Small intestine (tissue), 7 donors: ENCODE measurements at regions not wholly inside any gene's neighbourhood (a gene's known extent, or its start where the extent isn't known, plus 50 kb on each side); places are given as distances from the start of the nearest gene placed in this dataset.

Experiments used
- DNase-seq, 2 donors: peaks; one replicate each; pipeline versions ENCODE4 v3.0.0 to v3.0.0-alpha.2; 2013
- FAIRE-seq: peaks from 2 replicates; lab custom pipeline; 2012; peaks lifted over from hg19 to GRCh38; lab: Jason Lieb, UNC
- H3K27ac ChIP-seq, 3 donors: one replicate each; pipeline ENCODE4 v1.5.1; 2013; ENCODE audit warnings: low read length in 2 of 3, mild to moderate bottlenecking in 2 of 3, control low read depth in 1 of 3, inconsistent platforms in 1 of 3, low read depth in 1 of 3, moderate library complexity in 1 of 3
- H3K27me3 ChIP-seq, 3 donors: one replicate each; pipeline ENCODE4 v1.6.1; 2013; ENCODE audit warnings: low read length in 3 of 3, inconsistent platforms in 1 of 3; ENCODE audit not compliant: control insufficient read depth in 3 of 3, insufficient read depth in 3 of 3
- H3K36me3 ChIP-seq, 3 donors: one replicate each; pipeline ENCODE4 v1.6.1; 2013; ENCODE audit warnings: low read length in 3 of 3, inconsistent platforms in 1 of 3, low read depth in 1 of 3, mild to moderate bottlenecking in 1 of 3, moderate library complexity in 1 of 3; ENCODE audit not compliant: control insufficient read depth in 3 of 3, insufficient read depth in 2 of 3
- H3K4me1 ChIP-seq, 3 donors: one replicate each; pipeline ENCODE4 v1.6.1; 2013; ENCODE audit warnings: low read length in 2 of 3, inconsistent platforms in 1 of 3, low read depth in 1 of 3, mild to moderate bottlenecking in 1 of 3, moderate library complexity in 1 of 3; ENCODE audit not compliant: control insufficient read depth in 3 of 3, insufficient read depth in 2 of 3
- H3K4me3 ChIP-seq, 3 donors: one replicate each; pipeline ENCODE4 v1.5.1; 2013; ENCODE audit warnings: low read length in 3 of 3, control low read depth in 1 of 3, inconsistent platforms in 1 of 3, low read depth in 1 of 3, mild to moderate bottlenecking in 1 of 3, moderate library complexity in 1 of 3
- H3K9me3 ChIP-seq, 2 donors: one replicate each; pipeline ENCODE4 v1.6.1; 2013; ENCODE audit warnings: low read depth in 1 of 2, low read length in 1 of 2; ENCODE audit not compliant: control insufficient read depth in 2 of 2, insufficient read depth in 1 of 2
- WGBS, 3 donors: extraction: QIAGEN DNeasy Blood & Tissue Kit; methylation state at CpG; one replicate each; pipeline ENCODE4 v1.1.7; 2013; 5-methylcytosine and 5-hydroxymethylcytosine counted together
- donor health status: healthy with polysubstance abuse.
- donor health status: control.
- donor health status: control.
- donor health status: Bipolar disorder and iron deficiency.
- donor health status: healthy.

- DNase-seq (no peak), FAIRE-seq (peak; percentile 92)
- no peaks in the 10 kb centered on the region for H3K9me3 ChIP-seq
- H3K36me3 ChIP-seq: no peaks in the 10 kb centered on the region
- H3K4me3 ChIP-seq: no peak overlapping the region
- H3K27me3 ChIP-seq: no peaks in the 10 kb centered on the region
- H3K27ac ChIP-seq: no peak overlapping the region
- H3K4me1 ChIP-seq: no peaks in the 10 kb centered on the region
- WGBS, 3 donors: 64 to 75% (median 69%) methylated on average over 1 of the region's 1 CpG
These were observed 196.1 kb upstream of the ZNF717 start for GRCh38 chr3:75981401-75981800.

DNA sequence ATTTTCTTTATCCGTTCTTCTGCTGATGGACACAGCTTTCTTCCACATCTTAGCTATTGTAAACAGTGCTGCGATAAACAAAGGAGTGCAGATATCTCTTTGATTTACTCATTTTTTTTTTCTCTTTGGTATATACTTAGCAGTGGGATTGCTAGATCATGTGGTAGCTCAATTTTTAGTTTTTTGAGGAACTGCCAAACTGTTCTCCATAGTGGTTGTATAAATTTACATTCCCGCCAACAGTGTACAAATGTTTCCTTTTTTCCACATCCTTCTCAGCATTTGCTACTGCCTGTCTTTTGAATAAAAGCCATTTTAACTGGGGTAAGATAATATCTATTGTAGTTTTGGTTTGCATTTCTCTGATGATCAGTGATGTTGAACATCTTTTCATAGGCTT, 196.8 kb upstream of the ZNF717 start:
- H3K27me3 ChIP-seq: no peaks in the 10 kb centered on the region
- no peaks in the 10 kb centered on the region for H3K4me1 ChIP-seq
- no peaks in the 10 kb centered on the region for H3K36me3 ChIP-seq
- no peak overlapping the region for H3K4me3 ChIP-seq
- 89 to 95% (median 89%) methylated on average over 3 of the region's 3 CpGs for WGBS, 3 donors
- no peak for DNase-seq
- H3K27ac ChIP-seq: no peak overlapping the region
- FAIRE-seq: no peak
- no peaks in the 10 kb centered on the region for H3K9me3 ChIP-seq

DNA sequence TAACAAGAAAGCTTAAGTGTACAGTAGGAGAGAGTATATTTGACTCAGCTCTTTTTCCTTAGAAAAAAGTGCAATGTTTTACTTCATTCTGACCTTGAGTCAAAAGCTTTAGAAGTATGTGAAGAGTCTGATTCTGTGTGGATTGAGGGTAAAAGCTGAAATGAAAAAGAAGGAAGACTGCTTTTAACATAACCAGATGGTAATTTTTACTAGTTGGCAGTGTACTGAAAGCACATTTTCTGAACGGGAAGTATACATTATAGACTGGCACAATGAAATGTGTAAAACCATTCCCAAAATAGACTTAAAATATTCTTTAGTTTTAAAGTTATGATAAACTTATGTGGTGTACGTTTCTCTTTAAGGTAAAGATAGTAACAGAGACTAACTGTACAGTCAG, 197.8 kb upstream of the ZNF717 start:
- WGBS, 3 donors: 51 to 60% (median 58%) methylated on average over 2 of the region's 2 CpGs
- no peak for FAIRE-seq
- no peaks in the 10 kb centered on the region for H3K9me3 ChIP-seq

DNA sequence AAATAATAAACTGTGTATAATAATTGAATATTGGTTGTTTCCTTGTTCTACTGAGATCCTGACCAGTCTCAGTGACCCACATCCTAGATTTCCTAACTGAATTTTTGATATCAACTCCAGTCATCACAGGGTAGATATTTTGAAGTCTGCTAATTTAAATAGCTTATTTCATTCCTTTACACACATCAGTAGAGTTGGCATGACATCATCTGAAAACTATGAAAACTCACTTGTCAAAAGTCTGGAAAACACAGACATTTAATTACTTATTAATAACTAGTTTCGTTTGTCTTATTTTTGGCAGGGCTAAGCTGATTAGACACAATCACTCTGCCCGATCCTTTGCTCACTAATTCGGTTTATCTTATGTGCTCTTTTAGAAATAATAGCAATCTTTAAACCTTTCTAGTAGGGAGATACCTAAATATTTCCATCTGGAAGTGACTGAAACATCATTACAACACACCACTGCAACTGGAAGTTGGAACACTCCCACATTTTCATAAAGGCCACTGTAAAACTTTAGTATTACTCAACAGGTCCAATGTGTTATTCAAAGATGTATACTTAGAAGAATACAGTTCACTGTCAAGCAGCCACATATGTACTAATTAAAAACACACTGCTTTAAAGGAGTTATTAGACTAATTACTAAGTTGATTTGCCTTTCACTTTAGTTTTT, 198.4 kb upstream of the ZNF717 start:
- no peaks in the 10 kb centered on the region for H3K36me3 ChIP-seq
- H3K27me3 ChIP-seq: no peaks in the 10 kb centered on the region
- no peak for FAIRE-seq
- 55 to 59% (median 58%) methylated on average over 3 of the region's 3 CpGs for WGBS, 3 donors
- H3K4me1 ChIP-seq: no peaks in the 10 kb centered on the region
- no peak overlapping the region for H3K4me3 ChIP-seq
- no peaks in the 10 kb centered on the region for H3K9me3 ChIP-seq
- H3K27ac ChIP-seq: no peak overlapping the region
- no peak for DNase-seq

More for the DNA sequence above, 197.8 kb upstream of the ZNF717 start:
- no peaks in the 10 kb centered on the region for H3K27me3 ChIP-seq
- H3K36me3 ChIP-seq: no peaks in the 10 kb centered on the region
- no peak overlapping the region for H3K27ac ChIP-seq
- no peak overlapping the region for H3K4me3 ChIP-seq
- H3K4me1 ChIP-seq: no peaks in the 10 kb centered on the region
- no peak for DNase-seq

- DNase-seq (no peak), FAIRE-seq (no peak)
- Histone ChIP-seq H3K27ac (no peak overlapping the region), H3K4me3 (no peak overlapping the region), H3K4me1 (no peaks in the 10 kb centered on the region), H3K36me3 (no peaks in the 10 kb centered on the region), H3K9me3 (no peaks in the 10 kb centered on the region), H3K27me3 (no peaks in the 10 kb centered on the region)
- 11 to 41% (median 33%) methylated on average over 2 of the region's 2 CpGs for WGBS, 3 donors
These were observed 200.1 kb upstream of the ZNF717 start for GRCh38 chr3:75985432-75985831.

- Histone ChIP-seq H3K27me3 (no peaks in the 10 kb centered on the region), H3K4me1 (no peaks in the 10 kb centered on the region), H3K27ac (no peak overlapping the region), H3K4me3 (no peak overlapping the region), H3K9me3 (no peaks in the 10 kb centered on the region), H3K36me3 (no peaks in the 10 kb centered on the region)
- no peak for DNase-seq
- no peak for FAIRE-seq
- WGBS, 3 donors: 73 to 74% (median 73%) methylated on average over 3 of the region's 3 CpGs
These were observed 224.9 kb upstream of the ZNF717 start for GRCh38 chr3:76010252-76010651.

DNA sequence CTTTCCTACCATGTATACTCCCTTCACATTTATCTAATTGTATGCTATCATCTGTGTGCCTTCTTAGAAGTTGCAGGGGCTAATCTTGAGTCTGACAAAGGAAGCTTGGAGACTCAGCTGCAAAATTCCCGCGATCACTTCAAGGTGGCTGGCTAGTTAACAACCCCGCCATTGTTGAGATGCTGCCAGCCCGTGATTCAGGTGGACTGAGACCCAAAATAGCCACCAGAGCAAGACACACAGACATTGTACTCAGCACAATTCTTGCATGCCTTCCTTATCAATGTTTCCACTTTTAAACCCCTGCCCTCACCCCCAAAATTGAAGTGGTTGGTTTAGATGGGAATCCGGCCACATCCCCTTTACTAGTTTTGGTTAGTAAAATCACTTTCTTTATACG, 225.8 kb upstream of the ZNF717 start:
- H3K9me3 ChIP-seq: no peaks in the 10 kb centered on the region
- 77 to 84% (median 83%) methylated on average over 6 of the region's 6 CpGs for WGBS, 3 donors
- DNase-seq (no peak), FAIRE-seq (no peak)
- no peaks in the 10 kb centered on the region for H3K4me1 ChIP-seq
- no peak overlapping the region for H3K4me3 ChIP-seq
- no peaks in the 10 kb centered on the region for H3K36me3 ChIP-seq
- no peaks in the 10 kb centered on the region for H3K27me3 ChIP-seq
- no peak overlapping the region for H3K27ac ChIP-seq

DNA sequence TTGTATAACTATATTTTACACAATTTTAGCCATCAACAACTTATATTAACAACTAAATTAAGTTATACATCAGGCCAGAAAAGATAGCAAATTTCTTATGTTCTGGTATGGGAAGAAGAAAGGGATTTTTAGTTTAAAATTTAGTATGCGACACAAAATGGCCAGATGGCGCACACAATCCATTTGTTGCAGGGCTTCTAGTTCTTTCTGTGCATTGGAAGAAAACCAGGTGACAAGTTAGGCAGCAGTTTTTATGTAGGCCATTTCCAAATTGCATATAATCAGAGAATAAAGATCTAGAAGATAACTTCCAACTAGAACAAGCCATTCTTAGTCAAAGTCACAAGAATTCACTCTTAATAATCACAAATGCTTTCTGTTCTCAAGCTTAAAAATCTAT, 230.1 kb upstream of the ZNF717 start:
- H3K9me3 ChIP-seq: no peaks in the 10 kb centered on the region
- FAIRE-seq (no peak), DNase-seq (no peak)
- no peak overlapping the region for H3K4me3 ChIP-seq
- WGBS, 3 donors: 90 to 96% (median 93%) methylated on average over 2 of the region's 2 CpGs
- no peaks in the 10 kb centered on the region for H3K36me3 ChIP-seq
- H3K4me1 ChIP-seq: no peaks in the 10 kb centered on the region
- no peaks in the 10 kb centered on the region for H3K27me3 ChIP-seq
- no peak overlapping the region for H3K27ac ChIP-seq

- no peak overlapping the region for H3K27ac ChIP-seq
- WGBS, 3 donors: 86 to 88% (median 86%) methylated on average over 6 of the region's 6 CpGs
- H3K4me1 ChIP-seq: no peaks in the 10 kb centered on the region
- H3K4me3 ChIP-seq: no peak overlapping the region
- no peaks in the 10 kb centered on the region for H3K9me3 ChIP-seq
- no peaks in the 10 kb centered on the region for H3K36me3 ChIP-seq
- no peak for DNase-seq
- FAIRE-seq: no peak
- no peaks in the 10 kb centered on the region for H3K27me3 ChIP-seq
These were observed 230.8 kb upstream of the ZNF717 start for GRCh38 chr3:76016111-76016510.
